Cardiac fibroblast (primary cell): ENCODE measurements at regions not wholly inside any gene's neighbourhood (a gene's known extent, or its start where the extent isn't known, plus 50 kb on each side); places are given as distances from the start of the nearest gene placed in this dataset.
"Not testable (repeated sequence)": the region's sequence is repeated elsewhere in the genome, so short reads cannot be mapped to it uniquely, and the experiment has no call there.

Experiments used
- DNase-seq, 2 donors: peaks; one replicate each; pipeline versions ENCODE4 v3.0.0 to v3.0.0-alpha.2; 2010; ENCODE audit warnings: low read depth in 2 of 2
- H3K4me3 ChIP-seq, 2 donors: replicated peaks in 1 of 2; 1 replicate in 1 of 2; 2 replicates in 1 of 2; pipeline ENCODE4 v1.5.1; 2011; ENCODE audit warnings: low read depth in 2 of 2, low read length in 2 of 2, mild to moderate bottlenecking in 2 of 2, moderate library complexity in 1 of 2
- CTCF ChIP-seq: IDR thresholded peaks from one replicate; pipeline ENCODE4 v1.5.1; 2011; ENCODE audit warnings: low read depth, mild to moderate bottlenecking, low read length, inconsistent platforms

DNA sequence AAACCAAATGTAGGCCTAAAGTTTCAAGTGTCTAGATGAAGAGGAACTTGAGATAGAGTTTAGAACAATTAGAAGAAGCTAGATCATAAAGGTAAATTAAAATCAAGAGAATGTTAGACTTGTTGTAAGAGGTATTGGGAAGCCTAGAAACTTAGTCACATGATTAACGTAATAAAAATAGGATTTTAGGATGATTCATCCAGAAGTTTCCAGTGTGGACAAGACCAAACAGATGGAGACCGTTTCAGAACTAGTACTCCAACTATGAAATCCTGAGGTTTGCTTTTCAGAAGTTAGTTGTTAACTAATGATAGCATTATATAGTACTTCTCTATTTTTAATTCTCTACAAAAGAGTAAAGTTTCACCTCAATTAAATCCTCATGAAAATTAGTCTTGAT, 104.9 kb downstream of the MZT1 start:
- TF ChIP-seq CTCF, result no peak
- no peak overlapping the region for H3K4me3 ChIP-seq
- no peak for DNase-seq

GRCh38 chr13:72620874-72621273, 106.6 kb downstream of the MZT1 start:
- TF ChIP-seq CTCF, result no peak

DNA sequence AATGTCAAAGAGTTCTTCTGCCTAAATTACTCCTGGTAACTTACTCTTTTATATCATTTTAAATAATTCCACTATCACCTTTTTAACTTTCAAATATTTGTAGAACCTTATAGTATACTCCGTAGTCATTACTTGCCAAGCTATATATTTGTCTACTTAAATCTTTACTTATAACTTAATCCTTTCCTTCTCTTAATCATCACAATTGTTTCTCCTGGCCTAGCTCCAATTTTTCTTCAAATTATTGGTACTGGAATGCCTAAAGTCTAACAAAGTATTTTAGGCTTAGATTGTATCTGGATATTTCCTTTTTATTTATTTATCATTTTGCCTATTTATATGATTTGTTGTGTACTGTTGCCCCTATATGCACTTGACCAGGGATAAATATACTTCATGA, 109.5 kb downstream of the MZT1 start:
- H3K4me3 ChIP-seq, result no peak overlapping the region
- TF ChIP-seq CTCF, result no peak
- no peak for DNase-seq

More at GRCh38 chr13:72620874-72621273, 106.6 kb downstream of the MZT1 start:
- no peak for DNase-seq
- H3K4me3 ChIP-seq, result no peak overlapping the region

GRCh38 chr13:72617186-72617585, 110.2 kb downstream of the MZT1 start:
- no peak for DNase-seq
- H3K4me3 ChIP-seq, result no peak overlapping the region
- TF ChIP-seq CTCF, result no peak

- not testable (repeated sequence) for DNase-seq, H3K4me3 ChIP-seq
Observed at GRCh38 chr13:72610251-72610891, 117.1 kb downstream of the MZT1 start.

GRCh38 chr13:72599178-72599743, 128.2 kb downstream of the MZT1 start:
- TF ChIP-seq CTCF, result no peak
- DNase-seq, result no peak
- no peak overlapping the region for H3K4me3 ChIP-seq

DNA sequence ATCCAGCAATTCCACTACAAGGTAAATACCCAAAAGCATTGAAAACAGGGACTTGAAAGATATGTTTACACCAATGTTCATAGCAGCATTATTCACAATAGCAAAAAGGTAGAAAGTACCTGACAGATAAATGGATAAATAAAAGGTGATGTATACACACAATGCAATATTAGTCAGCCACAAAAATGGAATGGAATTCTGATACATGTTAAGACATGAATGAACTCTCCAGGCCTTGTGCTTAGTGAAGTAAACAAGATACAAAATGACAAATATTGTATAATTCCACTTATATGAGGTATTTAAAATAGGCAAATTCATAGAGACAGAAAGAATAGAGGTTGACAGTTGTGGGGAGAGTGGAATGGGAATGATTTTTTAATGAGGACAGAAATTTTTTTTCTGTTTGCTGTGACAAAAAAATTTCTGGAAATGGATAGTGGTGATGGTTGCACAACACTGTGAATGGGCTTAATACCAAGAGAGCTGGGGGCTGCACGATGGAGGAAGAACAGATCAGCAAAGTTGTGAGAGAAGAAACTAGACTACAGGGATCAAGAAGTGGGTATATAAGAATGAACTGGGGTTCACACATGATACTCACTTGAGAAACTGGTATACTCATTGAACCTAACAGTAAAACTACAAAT, 137.2 kb downstream of the MZT1 start:
- no peak overlapping the region for H3K4me3 ChIP-seq
- no peak for DNase-seq
- no peak for TF ChIP-seq CTCF
